Endothelial cell of umbilical vein (primary cell): ENCODE measurements at regions not wholly inside any gene's neighbourhood (a gene's known extent, or its start where the extent isn't known, plus 50 kb on each side); places are given as distances from the start of the nearest gene placed in this dataset.

ENCODE experiments used
- EZH2 ChIP-seq: IDR thresholded peaks from 2 replicates; pipeline ENCODE4 v1.6.1; 2012; ENCODE audit warnings: borderline replicate concordance, low read depth, mild to moderate bottlenecking, moderate library complexity, low read length, inconsistent platforms; ENCODE audit not compliant: severe bottlenecking
- FOS ChIP-seq: IDR thresholded peaks from 2 replicates; pipeline ENCODE4 v1.6.1; 2011; ENCODE audit warnings: mild to moderate bottlenecking, low read length, moderate library complexity, borderline replicate concordance; ENCODE audit not compliant: insufficient read depth
- GATA2 ChIP-seq: IDR thresholded peaks from 2 replicates; pipeline ENCODE4 v1.7.0; 2011; ENCODE audit warnings: low read depth, mild to moderate bottlenecking, moderate library complexity, mixed read lengths, low read length; ENCODE audit not compliant: insufficient read length, insufficient read depth
- JUN ChIP-seq: IDR thresholded peaks from 2 replicates; pipeline ENCODE4 v1.6.1; 2011; ENCODE audit warnings: borderline replicate concordance, low read depth; ENCODE audit not compliant: insufficient read length, insufficient read depth
- MYC ChIP-seq: IDR thresholded peaks from one replicate; pipeline ENCODE4 v1.6.1; 2011; ENCODE audit warnings: mild to moderate bottlenecking, low read depth, low read length
- POLR2A ChIP-seq: IDR thresholded peaks from 2 replicates; pipeline ENCODE4 v1.6.1; 2012; ENCODE audit warnings: low read depth, mild to moderate bottlenecking, control low read depth, low read length
- POLR2AphosphoS5 ChIP-seq: IDR thresholded peaks from 2 replicates; pipeline ENCODE4 v1.6.1; 2012; ENCODE audit warnings: low read depth, mild to moderate bottlenecking, control low read depth, low read length, moderate library complexity; ENCODE audit not compliant: insufficient read depth
- TF ChIP-seq, protein P1 (sequence below), 2 donors: IDR thresholded peaks; 1 replicate in 1 of 2; 2 replicates in 1 of 2; pipeline ENCODE4 v1.5.1; 2011; ENCODE audit warnings: low read length in 2 of 2, mild to moderate bottlenecking in 2 of 2, moderate library complexity in 2 of 2, control low read depth in 1 of 2, inconsistent platforms in 1 of 2, low read depth in 1 of 2; ENCODE audit not compliant: insufficient read depth in 1 of 2; ENCODE audit errors: extremely low read depth in 1 of 2
- TF ChIP-seq, protein P2 (sequence below): IDR thresholded peaks from 2 replicates; pipeline ENCODE4 v1.6.1; 2011; ENCODE audit not compliant: insufficient read depth, insufficient read length

DNA sequence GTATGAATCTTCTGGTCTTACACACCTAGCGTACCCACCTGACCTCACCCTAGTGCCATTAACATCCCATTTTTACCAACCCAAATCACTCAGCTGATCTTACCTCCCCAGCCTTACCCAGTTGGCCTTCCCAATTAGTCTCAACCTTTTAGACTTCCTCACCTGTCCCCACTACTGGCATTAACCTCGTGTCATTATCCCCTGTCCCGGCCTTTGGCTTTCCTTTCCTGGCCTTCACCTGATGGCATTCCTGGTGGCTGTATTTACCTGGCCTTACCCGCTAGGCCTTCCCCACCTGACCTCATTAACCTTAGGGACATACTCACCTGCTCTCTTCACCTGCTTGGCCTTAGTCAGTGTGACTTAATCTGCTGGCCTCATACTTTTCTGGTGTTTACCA, 104.1 kb downstream of the IL12A start:
- no peak for TF ChIP-seq POLR2A
- TF ChIP-seq, protein P1, sequence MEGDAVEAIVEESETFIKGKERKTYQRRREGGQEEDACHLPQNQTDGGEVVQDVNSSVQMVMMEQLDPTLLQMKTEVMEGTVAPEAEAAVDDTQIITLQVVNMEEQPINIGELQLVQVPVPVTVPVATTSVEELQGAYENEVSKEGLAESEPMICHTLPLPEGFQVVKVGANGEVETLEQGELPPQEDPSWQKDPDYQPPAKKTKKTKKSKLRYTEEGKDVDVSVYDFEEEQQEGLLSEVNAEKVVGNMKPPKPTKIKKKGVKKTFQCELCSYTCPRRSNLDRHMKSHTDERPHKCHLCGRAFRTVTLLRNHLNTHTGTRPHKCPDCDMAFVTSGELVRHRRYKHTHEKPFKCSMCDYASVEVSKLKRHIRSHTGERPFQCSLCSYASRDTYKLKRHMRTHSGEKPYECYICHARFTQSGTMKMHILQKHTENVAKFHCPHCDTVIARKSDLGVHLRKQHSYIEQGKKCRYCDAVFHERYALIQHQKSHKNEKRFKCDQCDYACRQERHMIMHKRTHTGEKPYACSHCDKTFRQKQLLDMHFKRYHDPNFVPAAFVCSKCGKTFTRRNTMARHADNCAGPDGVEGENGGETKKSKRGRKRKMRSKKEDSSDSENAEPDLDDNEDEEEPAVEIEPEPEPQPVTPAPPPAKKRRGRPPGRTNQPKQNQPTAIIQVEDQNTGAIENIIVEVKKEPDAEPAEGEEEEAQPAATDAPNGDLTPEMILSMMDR (IDR thresholded peaks at IDR 0.05; ENCODE audit: extremely low read depth in 1 of 2, insufficient read depth in 1 of 2, low read depth in 1 of 2, low read length in 2 of 2), result no peak
- no peak for TF ChIP-seq JUN
- TF ChIP-seq EZH2, result no peak
- TF ChIP-seq MYC, result no peak
- TF ChIP-seq, protein P2, sequence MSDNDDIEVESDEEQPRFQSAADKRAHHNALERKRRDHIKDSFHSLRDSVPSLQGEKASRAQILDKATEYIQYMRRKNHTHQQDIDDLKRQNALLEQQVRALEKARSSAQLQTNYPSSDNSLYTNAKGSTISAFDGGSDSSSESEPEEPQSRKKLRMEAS, result no peak
- no peak for TF ChIP-seq POLR2AphosphoS5
- TF ChIP-seq GATA2, result no peak
- no peak for TF ChIP-seq FOS
